Psoas muscle (tissue), 7 donors: ENCODE measurements at regions not wholly inside any gene's neighbourhood (a gene's known extent, or its start where the extent isn't known, plus 50 kb on each side); places are given as distances from the start of the nearest gene placed in this dataset.

Experiments
- ATAC-seq, 4 donors: fragments of 200-7000 bp; cut with Tn5 transposase; one replicate each; pipeline ENCODE4 v1.9.1; 2020; ENCODE audit warnings: moderate library complexity in 3 of 4, mild to moderate bottlenecking in 2 of 4
- DNase-seq, 2 donors: peaks; one replicate each; pipeline ENCODE4 v3.0.0-alpha.2; 2020
- H3K27ac ChIP-seq: fragments of 200-600 bp; one replicate; pipeline ENCODE4 v1.8.0; 2022
- H3K27me3 ChIP-seq, 3 donors: fragments of 200-600 bp in 1 of 3; one replicate each; pipeline versions ENCODE4 v1.6.1 to v1.8.0; 2013 to 2022; ENCODE audit warnings: low read length in 2 of 3, mild to moderate bottlenecking in 2 of 3, moderate library complexity in 1 of 3; ENCODE audit not compliant: insufficient read depth in 3 of 3
- H3K36me3 ChIP-seq, 2 donors: fragments of 200-600 bp in 1 of 2; one replicate each; pipeline versions ENCODE4 v1.6.1 to v1.8.0; 2013 to 2022; ENCODE audit warnings: low read depth in 1 of 2, mild to moderate bottlenecking in 1 of 2, moderate library complexity in 1 of 2; ENCODE audit not compliant: insufficient read depth in 1 of 2
- H3K4me1 ChIP-seq: fragments of 200-600 bp; one replicate; pipeline ENCODE4 v1.8.0; 2022
- H3K4me3 ChIP-seq: fragments of 200-600 bp; one replicate; pipeline ENCODE4 v1.8.0; 2022; ENCODE audit warnings: mild to moderate bottlenecking
- H3K9me3 ChIP-seq: fragments of 200-600 bp; one replicate; pipeline ENCODE4 v1.8.0; 2022
- CTCF ChIP-seq: fragments of 200-600 bp; IDR thresholded peaks from one replicate; pipeline ENCODE4 v1.8.0; 2022; ENCODE audit warnings: antibody characterized with exemption
- WGBS, 3 donors: extraction: QIAGEN DNeasy Blood & Tissue Kit; methylation state at CpG; one replicate each; pipeline versions ENCODE4 v1.1.6 to v1.1.7; 2013; 5-methylcytosine and 5-hydroxymethylcytosine counted together
- intact Hi-C, 2 donors: fragments of 100-400 bp; cut with DNase I; formaldehyde crosslinking; loops; one replicate each; pipeline versions ENCODE4 v1.11.0 to v1.14.2; 2022
- donor health status: healthy with polysubstance abuse.
- donor health status: DM: no; HTN: no; CAD: no; lungs with moderate emphysema.
- donor health status: Bipolar disorder and iron deficiency.
- donor health status: healthy.
- donor health status: DM: yes; HTN: yes; CAD: no.
- donor health status: DM: no; HTN: no; CAD: no.
- donor health status: DM: yes; HTN: yes; CAD: no.

GRCh38 chr6:62746968-62747367 lies 460.9 kb upstream of the KHDRBS2 start:
- TF ChIP-seq CTCF: no peak
- Histone ChIP-seq H3K36me3 (no peaks in the 10 kb centered on the region), H3K9me3 (no peaks in the 10 kb centered on the region), H3K4me3 (no peak overlapping the region), H3K4me1 (no peaks in the 10 kb centered on the region), H3K27ac (no peak overlapping the region), H3K27me3 (no peaks in the 10 kb centered on the region)
- WGBS, 3 donors: 67 to 83% (median 69%) methylated on average over 1 of the region's 1 CpG
- ATAC-seq: no peak
- no peak for DNase-seq
- intact Hi-C loops: no loop called here

- TF ChIP-seq CTCF: no peak
- Histone ChIP-seq H3K4me1 (no peaks in the 10 kb centered on the region), H3K9me3 (no peaks in the 10 kb centered on the region), H3K36me3 (no peaks in the 10 kb centered on the region), H3K4me3 (no peak overlapping the region), H3K27ac (no peak overlapping the region), H3K27me3 (no peaks in the 10 kb centered on the region)
- DNase-seq (no peak), ATAC-seq (no peak)
- intact Hi-C loops: no loop called here
Observed at GRCh38 chr6:62746161-62746560, 460.1 kb upstream of the KHDRBS2 start.

GRCh38 chr6:62740596-62740995 lies 454.6 kb upstream of the KHDRBS2 start:
- Histone ChIP-seq H3K27me3 (no peaks in the 10 kb centered on the region), H3K4me1 (no peaks in the 10 kb centered on the region), H3K9me3 (no peaks in the 10 kb centered on the region), H3K27ac (no peak overlapping the region), H3K36me3 (no peaks in the 10 kb centered on the region), H3K4me3 (no peak overlapping the region)
- ATAC-seq (no peak), DNase-seq (no peak)
- intact Hi-C loops: no loop called here
- no peak for TF ChIP-seq CTCF
- WGBS, 3 donors: 89 to 96% (median 89%) methylated on average over 4 to 5 of the region's 5 CpGs

GRCh38 chr6:62740171-62740570 lies 454.1 kb upstream of the KHDRBS2 start:
- Histone ChIP-seq H3K27me3 (no peaks in the 10 kb centered on the region), H3K27ac (no peak overlapping the region), H3K9me3 (no peaks in the 10 kb centered on the region), H3K4me1 (no peaks in the 10 kb centered on the region), H3K36me3 (no peaks in the 10 kb centered on the region), H3K4me3 (no peak overlapping the region)
- TF ChIP-seq CTCF: no peak
- no peak for ATAC-seq
- intact Hi-C loops: no loop called here
- DNase-seq: no peak
- 54 to 62% (median 54%) methylated on average over 2 of the region's 2 CpGs for WGBS, 3 donors

- DNase-seq (no peak), ATAC-seq (no peak)
- H3K4me1 ChIP-seq: no peaks in the 10 kb centered on the region
- no peaks in the 10 kb centered on the region for H3K27me3 ChIP-seq
- no peak for TF ChIP-seq CTCF
- WGBS, 3 donors: 65 to 77% (median 70%) methylated on average over 2 of the region's 2 CpGs
- no peaks in the 10 kb centered on the region for H3K9me3 ChIP-seq
- H3K4me3 ChIP-seq: no peak overlapping the region
- H3K27ac ChIP-seq: no peak overlapping the region
- intact Hi-C loops: no loop called here
- H3K36me3 ChIP-seq: no peaks in the 10 kb centered on the region
Observed at GRCh38 chr6:62737792-62738191, 451.8 kb upstream of the KHDRBS2 start.
